Central memory CD4-positive, alpha-beta T cell (primary cell): ENCODE measurements at regions not wholly inside any gene's neighbourhood (a gene's known extent, or its start where the extent isn't known, plus 50 kb on each side); places are given as distances from the start of the nearest gene placed in this dataset.
"Not testable (repeated sequence)": the region's sequence is repeated elsewhere in the genome, so short reads cannot be mapped to it uniquely, and the experiment has no call there.

ENCODE experiments used
- DNase-seq: peaks from one replicate; pipeline ENCODE4 v3.0.0; 2022

GRCh38 chr2:204145263-204145751 lies 208.7 kb downstream of the ICOS start:
- DNase-seq = peak; percentile 68

GRCh38 chr2:204145791-204146190 lies 209.2 kb downstream of the ICOS start:
- no peak for DNase-seq

GRCh38 chr2:204147040-204147439 lies 210.5 kb downstream of the ICOS start:
- DNase-seq = not testable (repeated sequence)

- DNase-seq = no peak
Measured at GRCh38 chr2:204150721-204151120, 214.2 kb downstream of the ICOS start.

GRCh38 chr2:204152616-204153015 lies 216.1 kb downstream of the ICOS start:
- no peak for DNase-seq

GRCh38 chr2:204154863-204155262 lies 218.3 kb downstream of the ICOS start:
- DNase-seq = no peak

GRCh38 chr2:204156456-204156855 lies 219.9 kb downstream of the ICOS start:
- no peak for DNase-seq

GRCh38 chr2:204157684-204158083 lies 221.1 kb downstream of the ICOS start:
- DNase-seq = no peak

- no peak for DNase-seq
Measured at GRCh38 chr2:204159526-204159925, 223.0 kb downstream of the ICOS start.

- DNase-seq = no peak
Measured at GRCh38 chr2:204160989-204161388, 224.4 kb downstream of the ICOS start.

GRCh38 chr2:204161886-204162285 lies 225.3 kb downstream of the ICOS start:
- DNase-seq = no peak

- no peak for DNase-seq
Measured at GRCh38 chr2:204166961-204167360, 230.4 kb downstream of the ICOS start.

- DNase-seq = not testable (repeated sequence)
Measured at GRCh38 chr2:204167670-204168069, 231.1 kb downstream of the ICOS start.

- no peak for DNase-seq
Measured at GRCh38 chr2:204170411-204170810, 233.8 kb downstream of the ICOS start.

- DNase-seq = no peak
Measured at GRCh38 chr2:204171432-204172144, 235.0 kb downstream of the ICOS start.

GRCh38 chr2:204172145-204172600 lies 235.6 kb downstream of the ICOS start:
- DNase-seq = no peak

GRCh38 chr2:204174034-204174433 lies 237.5 kb downstream of the ICOS start:
- no peak for DNase-seq

- no peak for DNase-seq
Measured at GRCh38 chr2:204175552-204176271, 239.1 kb downstream of the ICOS start.

GRCh38 chr2:204176306-204176705 lies 239.7 kb downstream of the ICOS start:
- DNase-seq = no peak

- DNase-seq = no peak
Measured at GRCh38 chr2:204177251-204177976, 240.9 kb downstream of the ICOS start.

- DNase-seq = peak; percentile 50
Measured at GRCh38 chr2:204177977-204178522, 241.5 kb downstream of the ICOS start.

- no peak for DNase-seq
Measured at GRCh38 chr2:204180649-204181048, 244.1 kb downstream of the ICOS start.

- DNase-seq = no peak
Measured at GRCh38 chr2:204183608-204184007, 247.0 kb downstream of the ICOS start.
